Subcutaneous abdominal adipose tissue (tissue), 5 donors: ENCODE measurements at regions not wholly inside any gene's neighbourhood (a gene's known extent, or its start where the extent isn't known, plus 50 kb on each side); places are given as distances from the start of the nearest gene placed in this dataset.
"Not testable (repeated sequence)": the region's sequence is repeated elsewhere in the genome, so short reads cannot be mapped to it uniquely, and the experiment has no call there.

Experiments used
- H3K27ac ChIP-seq: one replicate; pipeline ENCODE4 v1.7.0; 2013; ENCODE audit warnings: low read depth, mild to moderate bottlenecking, inconsistent platforms, low read length, moderate library complexity
- H3K27me3 ChIP-seq, 5 donors: one replicate each; pipeline ENCODE4 v1.7.0; 2013; ENCODE audit warnings: low read length in 5 of 5, inconsistent platforms in 1 of 5; ENCODE audit not compliant: control insufficient read depth in 5 of 5, insufficient read depth in 4 of 5
- H3K36me3 ChIP-seq, 5 donors: one replicate each; pipeline ENCODE4 v1.7.0; 2013; ENCODE audit warnings: low read length in 5 of 5; ENCODE audit not compliant: control insufficient read depth in 5 of 5, insufficient read depth in 5 of 5
- H3K4me1 ChIP-seq, 5 donors: one replicate each; pipeline ENCODE4 v1.7.0; 2013; ENCODE audit warnings: low read length in 5 of 5, mild to moderate bottlenecking in 3 of 5, moderate library complexity in 1 of 5; ENCODE audit not compliant: control insufficient read depth in 5 of 5, insufficient read depth in 5 of 5
- H3K4me3 ChIP-seq, 5 donors: one replicate each; pipeline ENCODE4 v1.7.0; 2013; ENCODE audit warnings: low read length in 5 of 5, low read depth in 1 of 5
- H3K9ac ChIP-seq, 5 donors: one replicate each; pipeline ENCODE4 v1.7.0; 2013; ENCODE audit warnings: low read length in 5 of 5, mild to moderate bottlenecking in 4 of 5, moderate library complexity in 3 of 5
- H3K9me3 ChIP-seq, 5 donors: one replicate each; pipeline ENCODE4 v1.7.0; 2013; ENCODE audit warnings: low read length in 5 of 5; ENCODE audit not compliant: control insufficient read depth in 5 of 5
- donor health status: healthy.
- donor health status: healthy.
- donor health status: healthy.
- donor health status: healthy.
- donor health status: healthy.

- Histone ChIP-seq H3K27me3 (no peaks in the 10 kb centered on the region), H3K4me1 (peaks cover 0 to under 1% (median 0%) of the 10 kb centered on the region in 5 donors), H3K36me3 (no peaks in the 10 kb centered on the region), H3K9ac (no peak overlapping the region), H3K4me3 (no peak overlapping the region), H3K9me3 (no peaks in the 10 kb centered on the region), H3K27ac (no peak overlapping the region)
These were observed 395.2 kb downstream of the TFEC start for GRCh38 chr7:115635376-115635775.

- Histone ChIP-seq H3K4me3 (no peak overlapping the region), H3K4me1 (peaks cover 0 to 8% (median 2%) of the 10 kb centered on the region in 5 donors), H3K27me3 (no peaks in the 10 kb centered on the region), H3K36me3 (no peaks in the 10 kb centered on the region), H3K9me3 (no peaks in the 10 kb centered on the region), H3K9ac (no peak overlapping the region), H3K27ac (no peak overlapping the region)
These were observed 395.9 kb downstream of the TFEC start for GRCh38 chr7:115634633-115635032.

GRCh38 chr7:115632636-115633035 is 397.9 kb downstream of the TFEC start:
- Histone ChIP-seq H3K27ac (no peak overlapping the region), H3K4me3 (no peak overlapping the region), H3K9me3 (no peaks in the 10 kb centered on the region), H3K27me3 (no peaks in the 10 kb centered on the region), H3K36me3 (no peaks in the 10 kb centered on the region), H3K4me1 (peaks cover 0 to 8% (median 3%) of the 10 kb centered on the region in 5 donors), H3K9ac (no peak overlapping the region)

GRCh38 chr7:115631782-115632181 is 398.8 kb downstream of the TFEC start:
- H3K9me3 ChIP-seq = no peaks in the 10 kb centered on the region
- no peaks in the 10 kb centered on the region for H3K27me3 ChIP-seq
- no peak overlapping the region for H3K4me3 ChIP-seq
- no peaks in the 10 kb centered on the region for H3K36me3 ChIP-seq
- peaks cover 0 to 8% (median 3%) of the 10 kb centered on the region in 5 donors for H3K4me1 ChIP-seq
- no peak overlapping the region for H3K9ac ChIP-seq
- H3K27ac ChIP-seq = no peak overlapping the region

GRCh38 chr7:115630049-115630448 is 400.5 kb downstream of the TFEC start:
- Histone ChIP-seq H3K27me3 (no peaks in the 10 kb centered on the region), H3K36me3 (no peaks in the 10 kb centered on the region), H3K4me3 (no peak overlapping the region), H3K9ac (no peak overlapping the region), H3K27ac (no peak overlapping the region), H3K4me1 (peaks cover 0 to 8% (median 3%) of the 10 kb centered on the region in 5 donors), H3K9me3 (no peaks in the 10 kb centered on the region)

GRCh38 chr7:115618676-115619075 is 411.9 kb downstream of the TFEC start:
- H3K4me3 ChIP-seq = no peak overlapping the region
- no peak overlapping the region for H3K27ac ChIP-seq
- H3K27me3 ChIP-seq = no peaks in the 10 kb centered on the region
- H3K4me1 ChIP-seq = peaks cover 0 to 5% (median 0%) of the 10 kb centered on the region in 5 donors
- H3K9me3 ChIP-seq = no peaks in the 10 kb centered on the region
- H3K9ac ChIP-seq = no peak overlapping the region
- no peaks in the 10 kb centered on the region for H3K36me3 ChIP-seq

- Histone ChIP-seq H3K4me1 (no peaks in the 10 kb centered on the region), H3K9me3 (no peaks in the 10 kb centered on the region), H3K27me3 (no peaks in the 10 kb centered on the region), H3K27ac (no peak overlapping the region), H3K36me3 (no peaks in the 10 kb centered on the region), H3K9ac (no peak overlapping the region), H3K4me3 (no peak overlapping the region)
These were observed 416.7 kb downstream of the TFEC start for GRCh38 chr7:115613836-115614235.

GRCh38 chr7:115603416-115603815 is 427.1 kb downstream of the TFEC start:
- no peak overlapping the region for H3K27ac ChIP-seq

GRCh38 chr7:115600207-115600606 is 430.4 kb downstream of the TFEC start:
- H3K9me3 ChIP-seq = peaks cover 0 to 4% (median 0%) of the 10 kb centered on the region in 5 donors
- H3K27me3 ChIP-seq = no peaks in the 10 kb centered on the region
- H3K36me3 ChIP-seq = no peaks in the 10 kb centered on the region
- H3K9ac ChIP-seq = no peak overlapping the region
- no peak overlapping the region for H3K27ac ChIP-seq
- no peak overlapping the region for H3K4me3 ChIP-seq
- peaks cover 0 to 6% (median 0%) of the 10 kb centered on the region in 5 donors for H3K4me1 ChIP-seq

More at GRCh38 chr7:115603416-115603815, 427.1 kb downstream of the TFEC start:
- Histone ChIP-seq H3K4me3 (no peak overlapping the region), H3K4me1 (peaks cover 0 to 6% (median 3%) of the 10 kb centered on the region in 5 donors), H3K36me3 (no peaks in the 10 kb centered on the region), H3K9me3 (no peaks in the 10 kb centered on the region), H3K27me3 (no peaks in the 10 kb centered on the region), H3K9ac (no peak overlapping the region)

GRCh38 chr7:115599184-115599583 is 431.4 kb downstream of the TFEC start:
- H3K9ac ChIP-seq, H3K27me3 ChIP-seq, H3K4me3 ChIP-seq, H3K27ac ChIP-seq, H3K36me3 ChIP-seq, H3K4me1 ChIP-seq, H3K9me3 ChIP-seq: not testable (repeated sequence)

GRCh38 chr7:115597220-115597619 is 433.3 kb downstream of the TFEC start:
- H3K27me3 ChIP-seq, H3K9me3 ChIP-seq, H3K36me3 ChIP-seq, H3K4me3 ChIP-seq, H3K27ac ChIP-seq, H3K9ac ChIP-seq, H3K4me1 ChIP-seq: not testable (repeated sequence)
